ENCODE measurements at regions not wholly inside any gene's neighbourhood (a gene's known extent, or its start where the extent isn't known, plus 50 kb on each side); places are given as distances from the start of the nearest gene placed in this dataset.

- DNase-seq (ENCODE audit: low read depth) = no peak
These were observed 134.9 kb upstream of the HSD17B12 start for GRCh38 chr11:43545610-43546009.

- no peak for DNase-seq (ENCODE audit: low read depth)
These were observed 133.7 kb upstream of the HSD17B12 start for GRCh38 chr11:43546561-43547429.

- DNase-seq (ENCODE audit: low read depth) = no peak
These were observed 133.1 kb upstream of the HSD17B12 start for GRCh38 chr11:43547430-43547831.

- DNase-seq (ENCODE audit: low read depth) = no peak
These were observed 132.6 kb upstream of the HSD17B12 start for GRCh38 chr11:43547889-43548381.

- no peak for DNase-seq (ENCODE audit: low read depth)
These were observed 131.6 kb upstream of the HSD17B12 start for GRCh38 chr11:43548916-43549315.

GRCh38 chr11:43549624-43550023, 130.9 kb upstream of the HSD17B12 start:
- DNase-seq (ENCODE audit: low read depth) = no peak

- no peak for DNase-seq (ENCODE audit: low read depth)
These were observed 129.8 kb upstream of the HSD17B12 start for GRCh38 chr11:43550714-43551113.

GRCh38 chr11:43554148-43554473, 126.4 kb upstream of the HSD17B12 start:
- DNase-seq (ENCODE audit: low read depth) = no peak

GRCh38 chr11:43555186-43555585, 125.4 kb upstream of the HSD17B12 start:
- no peak for DNase-seq (ENCODE audit: low read depth)

GRCh38 chr11:43555816-43556611, 124.5 kb upstream of the HSD17B12 start:
- no peak for DNase-seq (ENCODE audit: low read depth)

GRCh38 chr11:43556612-43557375, 123.7 kb upstream of the HSD17B12 start:
- no peak for DNase-seq (ENCODE audit: low read depth)

GRCh38 chr11:43557553-43558110, 122.9 kb upstream of the HSD17B12 start:
- no peak for DNase-seq (ENCODE audit: low read depth)

- no peak for DNase-seq (ENCODE audit: low read depth)
These were observed 122.4 kb upstream of the HSD17B12 start for GRCh38 chr11:43558146-43558545.

GRCh38 chr11:43558556-43559127, 121.9 kb upstream of the HSD17B12 start:
- DNase-seq (ENCODE audit: low read depth) = no peak

GRCh38 chr11:43561832-43562231, 118.7 kb upstream of the HSD17B12 start:
- DNase-seq (ENCODE audit: low read depth) = no peak

GRCh38 chr11:43567396-43567975, 113.1 kb upstream of the HSD17B12 start:
- peak; percentile 20 for DNase-seq (ENCODE audit: low read depth)

- no peak for DNase-seq (ENCODE audit: low read depth)
These were observed 107.3 kb upstream of the HSD17B12 start for GRCh38 chr11:43573233-43573632.

GRCh38 chr11:43573873-43574272, 106.7 kb upstream of the HSD17B12 start:
- no peak for DNase-seq (ENCODE audit: low read depth)

GRCh38 chr11:43574411-43574810, 106.1 kb upstream of the HSD17B12 start:
- DNase-seq (ENCODE audit: low read depth) = no peak

- no peak for DNase-seq (ENCODE audit: low read depth)
These were observed 105.3 kb upstream of the HSD17B12 start for GRCh38 chr11:43574949-43575912.
